ENCODE measurements at regions not wholly inside any gene's neighbourhood (a gene's known extent, or its start where the extent isn't known, plus 50 kb on each side); places are given as distances from the start of the nearest gene placed in this dataset.

DNA sequence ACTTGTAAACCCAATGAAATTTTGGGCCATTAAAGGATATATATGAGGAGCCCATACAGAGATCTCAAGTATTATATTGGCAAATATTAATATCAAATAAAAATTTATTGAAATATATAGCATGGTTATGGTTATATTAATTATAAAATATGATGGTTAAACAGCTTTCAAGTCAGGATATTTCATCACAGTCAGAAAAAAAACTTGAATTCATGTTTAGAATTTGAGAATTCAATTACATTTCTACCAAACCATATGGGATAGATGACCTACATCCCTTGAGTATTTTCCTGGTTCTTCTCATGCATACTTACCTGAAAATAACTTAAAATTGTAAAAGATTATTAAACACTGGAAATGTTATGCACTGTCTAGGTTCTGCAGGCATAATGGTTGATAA, 956.1 kb upstream of the EDIL3 start:
- no peaks in the 10 kb centered on the region for H4K20me1 ChIP-seq (ENCODE audit: control insufficient read depth, insufficient read depth, insufficient read length)
- H2BK20ac ChIP-seq (ENCODE audit: low read depth, low read length, poor library complexity, severe bottlenecking): no peak overlapping the region
- TF ChIP-seq, protein P1, sequence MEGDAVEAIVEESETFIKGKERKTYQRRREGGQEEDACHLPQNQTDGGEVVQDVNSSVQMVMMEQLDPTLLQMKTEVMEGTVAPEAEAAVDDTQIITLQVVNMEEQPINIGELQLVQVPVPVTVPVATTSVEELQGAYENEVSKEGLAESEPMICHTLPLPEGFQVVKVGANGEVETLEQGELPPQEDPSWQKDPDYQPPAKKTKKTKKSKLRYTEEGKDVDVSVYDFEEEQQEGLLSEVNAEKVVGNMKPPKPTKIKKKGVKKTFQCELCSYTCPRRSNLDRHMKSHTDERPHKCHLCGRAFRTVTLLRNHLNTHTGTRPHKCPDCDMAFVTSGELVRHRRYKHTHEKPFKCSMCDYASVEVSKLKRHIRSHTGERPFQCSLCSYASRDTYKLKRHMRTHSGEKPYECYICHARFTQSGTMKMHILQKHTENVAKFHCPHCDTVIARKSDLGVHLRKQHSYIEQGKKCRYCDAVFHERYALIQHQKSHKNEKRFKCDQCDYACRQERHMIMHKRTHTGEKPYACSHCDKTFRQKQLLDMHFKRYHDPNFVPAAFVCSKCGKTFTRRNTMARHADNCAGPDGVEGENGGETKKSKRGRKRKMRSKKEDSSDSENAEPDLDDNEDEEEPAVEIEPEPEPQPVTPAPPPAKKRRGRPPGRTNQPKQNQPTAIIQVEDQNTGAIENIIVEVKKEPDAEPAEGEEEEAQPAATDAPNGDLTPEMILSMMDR (conservative IDR thresholded peaks at IDR 0.05): no peak
- no peak overlapping the region for H2AK5ac ChIP-seq (ENCODE audit: insufficient read length, low read length)
- no peak overlapping the region for H2BK5ac ChIP-seq (ENCODE audit: insufficient read length, low read length)
- no peaks in the 10 kb centered on the region for H3K27me3 ChIP-seq (ENCODE audit: insufficient read depth, low read length)
- H3K27ac Mint-ChIP-seq: no peak overlapping the region
- no peak overlapping the region for H2BK120ac ChIP-seq (ENCODE audit: low read depth, low read length, poor library complexity, severe bottlenecking)
- no peak overlapping the region for H2BK15ac ChIP-seq (ENCODE audit: low read depth, low read length)
- H3K4me1 Mint-ChIP-seq: no peaks in the 10 kb centered on the region
- H2BK12ac ChIP-seq (ENCODE audit: insufficient read length, low read depth, low read length): no peak overlapping the region
- H3K9me3 Mint-ChIP-seq: peaks cover 5 to 6% of the 10 kb centered on the region in 2 experiments; a peak in 3 of 5 replicates
- H3K23me2 ChIP-seq (ENCODE audit: insufficient read length, low read depth, low read length, poor library complexity, severe bottlenecking): no peaks in the 10 kb centered on the region
- H3K14ac ChIP-seq (ENCODE audit: insufficient read depth, low read length): no peak overlapping the region
- H3K4me2 ChIP-seq (ENCODE audit: insufficient read depth, insufficient read length, low read length): no peak overlapping the region
- H3K27me3 Mint-ChIP-seq (ENCODE audit: low read depth): no peaks in the 10 kb centered on the region
- H3K4me1 ChIP-seq (ENCODE audit: insufficient read depth, low read length): no peaks in the 10 kb centered on the region
- H3K9ac ChIP-seq (ENCODE audit: extremely low read depth, insufficient read length, low read length): no peak overlapping the region
- no peak overlapping the region for H4K5ac ChIP-seq (ENCODE audit: insufficient read length, low read depth, low read length)
- H2AFZ ChIP-seq (ENCODE audit: low read length): no peak overlapping the region
- no peak for DNase-seq
- H3K79me1 ChIP-seq (ENCODE audit: insufficient read depth, low read depth, low read length, poor library complexity, severe bottlenecking): no peaks in the 10 kb centered on the region
- H3K4ac ChIP-seq (ENCODE audit: low read depth, low read length): no peak overlapping the region
- no peak overlapping the region for H3K56ac ChIP-seq (ENCODE audit: insufficient read length, low read depth, low read length)
- H3K18ac ChIP-seq (ENCODE audit: insufficient read length, low read depth, low read length): no peak overlapping the region
- H3K27ac ChIP-seq (ENCODE audit: insufficient read length, low read depth, low read length): no peak overlapping the region
- H4K8ac ChIP-seq (replicated peaks; ENCODE audit: insufficient read length, low read depth, low read length): no peak overlapping the region
- H3K23ac ChIP-seq (ENCODE audit: insufficient read length, low read depth, low read length): no peak overlapping the region
- no peak overlapping the region for H3K4me3 Mint-ChIP-seq
- no peak overlapping the region for H3T11ph ChIP-seq (ENCODE audit: low read length)
- no peaks in the 10 kb centered on the region for H3K9me3 ChIP-seq (ENCODE audit: control insufficient read depth, low read depth, low read length)
- no peaks in the 10 kb centered on the region; a peak in 1 of 7 replicates for H3K36me3 Mint-ChIP-seq (ENCODE audit: insufficient read depth in 1 of 3, low read depth in 3 of 3)
- no peaks in the 10 kb centered on the region for H3K79me2 ChIP-seq (ENCODE audit: insufficient read depth, low read length)
- H4K91ac ChIP-seq (ENCODE audit: insufficient read length, low read depth, low read length): no peak overlapping the region

Measured in H9 (cell line).